GM12878 (cell line): ENCODE measurements at regions not wholly inside any gene's neighbourhood (a gene's known extent, or its start where the extent isn't known, plus 50 kb on each side); places are given as distances from the start of the nearest gene placed in this dataset.

ENCODE experiments used
- SMC3 ChIP-seq: IDR thresholded peaks from 2 replicates; pipeline ENCODE4 v1.6.1; 2011; ENCODE audit warnings: low read length, improper control_type of control experiment, borderline replicate concordance
- ZNF274 ChIP-seq: IDR thresholded peaks from one replicate; pipeline ENCODE4 v1.8.0; 2011; ENCODE audit not compliant: insufficient read length, insufficient read depth
- ZNF384 ChIP-seq: IDR thresholded peaks from 2 replicates; pipeline ENCODE4 v1.6.1; 2012; ENCODE audit warnings: low read depth, mild to moderate bottlenecking, low read length, improper control_type of control experiment, borderline replicate concordance
- TF ChIP-seq, protein P1 (sequence below), 3 experiments: IDR thresholded peaks in 2 of 3; conservative IDR thresholded peaks in 1 of 3; 2 replicates each; pipeline ENCODE4 v1.5.1; 2011; ENCODE audit warnings: low read depth in 3 of 3, low read length in 3 of 3, mild to moderate bottlenecking in 3 of 3, control low read depth in 2 of 3, moderate library complexity in 2 of 3, inconsistent platforms in 1 of 3, mixed read lengths in 1 of 3; ENCODE audit not compliant: control insufficient read depth in 2 of 3, insufficient read depth in 1 of 3; ENCODE audit errors: extremely low read depth in 1 of 3
- TF ChIP-seq, protein P2 (sequence below): fragments of 450-650 bp; IDR thresholded peaks from 2 replicates; pipeline ENCODE4 v1.6.1; 2016; ENCODE audit warnings: mild to moderate bottlenecking, moderate library complexity, borderline replicate concordance

DNA sequence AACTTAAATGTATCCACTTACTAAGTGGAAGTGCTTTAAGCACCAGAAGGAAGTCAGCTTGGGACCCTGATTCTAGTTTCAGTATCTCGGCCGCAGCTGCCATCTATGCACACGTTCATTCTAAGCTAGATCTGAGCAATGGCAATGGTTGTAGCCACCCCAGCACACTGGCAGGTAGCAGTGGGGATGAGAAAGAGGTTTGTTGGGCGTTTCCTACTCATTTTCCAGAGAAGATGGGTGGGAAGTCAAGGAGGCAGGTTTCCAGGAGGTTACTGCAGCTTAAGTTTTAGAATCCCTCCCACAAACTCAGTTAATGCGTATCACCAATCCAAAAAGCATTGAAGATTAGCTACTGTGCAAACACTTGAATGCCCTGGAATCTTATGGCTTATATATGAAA, 114.2 kb upstream of the TSC22D1 start:
- TF ChIP-seq, protein P1, sequence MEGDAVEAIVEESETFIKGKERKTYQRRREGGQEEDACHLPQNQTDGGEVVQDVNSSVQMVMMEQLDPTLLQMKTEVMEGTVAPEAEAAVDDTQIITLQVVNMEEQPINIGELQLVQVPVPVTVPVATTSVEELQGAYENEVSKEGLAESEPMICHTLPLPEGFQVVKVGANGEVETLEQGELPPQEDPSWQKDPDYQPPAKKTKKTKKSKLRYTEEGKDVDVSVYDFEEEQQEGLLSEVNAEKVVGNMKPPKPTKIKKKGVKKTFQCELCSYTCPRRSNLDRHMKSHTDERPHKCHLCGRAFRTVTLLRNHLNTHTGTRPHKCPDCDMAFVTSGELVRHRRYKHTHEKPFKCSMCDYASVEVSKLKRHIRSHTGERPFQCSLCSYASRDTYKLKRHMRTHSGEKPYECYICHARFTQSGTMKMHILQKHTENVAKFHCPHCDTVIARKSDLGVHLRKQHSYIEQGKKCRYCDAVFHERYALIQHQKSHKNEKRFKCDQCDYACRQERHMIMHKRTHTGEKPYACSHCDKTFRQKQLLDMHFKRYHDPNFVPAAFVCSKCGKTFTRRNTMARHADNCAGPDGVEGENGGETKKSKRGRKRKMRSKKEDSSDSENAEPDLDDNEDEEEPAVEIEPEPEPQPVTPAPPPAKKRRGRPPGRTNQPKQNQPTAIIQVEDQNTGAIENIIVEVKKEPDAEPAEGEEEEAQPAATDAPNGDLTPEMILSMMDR (IDR thresholded peaks at IDR 0.05 in 2 of 3, conservative IDR thresholded peaks at IDR 0.05 in 1 of 3; ENCODE audit: control insufficient read depth in 2 of 3, extremely low read depth in 1 of 3, insufficient read depth in 1 of 3, low read depth in 3 of 3, low read length in 3 of 3) = no peak
- TF ChIP-seq ZNF384 = no peak
- no peak for TF ChIP-seq ZNF274
- TF ChIP-seq, protein P2, sequence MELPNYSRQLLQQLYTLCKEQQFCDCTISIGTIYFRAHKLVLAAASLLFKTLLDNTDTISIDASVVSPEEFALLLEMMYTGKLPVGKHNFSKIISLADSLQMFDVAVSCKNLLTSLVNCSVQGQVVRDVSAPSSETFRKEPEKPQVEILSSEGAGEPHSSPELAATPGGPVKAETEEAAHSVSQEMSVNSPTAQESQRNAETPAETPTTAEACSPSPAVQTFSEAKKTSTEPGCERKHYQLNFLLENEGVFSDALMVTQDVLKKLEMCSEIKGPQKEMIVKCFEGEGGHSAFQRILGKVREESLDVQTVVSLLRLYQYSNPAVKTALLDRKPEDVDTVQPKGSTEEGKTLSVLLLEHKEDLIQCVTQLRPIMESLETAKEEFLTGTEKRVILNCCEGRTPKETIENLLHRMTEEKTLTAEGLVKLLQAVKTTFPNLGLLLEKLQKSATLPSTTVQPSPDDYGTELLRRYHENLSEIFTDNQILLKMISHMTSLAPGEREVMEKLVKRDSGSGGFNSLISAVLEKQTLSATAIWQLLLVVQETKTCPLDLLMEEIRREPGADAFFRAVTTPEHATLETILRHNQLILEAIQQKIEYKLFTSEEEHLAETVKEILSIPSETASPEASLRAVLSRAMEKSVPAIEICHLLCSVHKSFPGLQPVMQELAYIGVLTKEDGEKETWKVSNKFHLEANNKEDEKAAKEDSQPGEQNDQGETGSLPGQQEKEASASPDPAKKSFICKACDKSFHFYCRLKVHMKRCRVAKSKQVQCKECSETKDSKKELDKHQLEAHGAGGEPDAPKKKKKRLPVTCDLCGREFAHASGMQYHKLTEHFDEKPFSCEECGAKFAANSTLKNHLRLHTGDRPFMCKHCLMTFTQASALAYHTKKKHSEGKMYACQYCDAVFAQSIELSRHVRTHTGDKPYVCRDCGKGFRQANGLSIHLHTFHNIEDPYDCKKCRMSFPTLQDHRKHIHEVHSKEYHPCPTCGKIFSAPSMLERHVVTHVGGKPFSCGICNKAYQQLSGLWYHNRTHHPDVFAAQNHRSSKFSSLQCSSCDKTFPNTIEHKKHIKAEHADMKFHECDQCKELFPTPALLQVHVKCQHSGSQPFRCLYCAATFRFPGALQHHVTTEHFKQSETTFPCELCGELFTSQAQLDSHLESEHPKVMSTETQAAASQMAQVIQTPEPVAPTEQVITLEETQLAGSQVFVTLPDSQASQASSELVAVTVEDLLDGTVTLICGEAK = no peak
- TF ChIP-seq SMC3 = no peak
